SW 1271 (cell line): ENCODE measurements at regions not wholly inside any gene's neighbourhood (a gene's known extent, or its start where the extent isn't known, plus 50 kb on each side); places are given as distances from the start of the nearest gene placed in this dataset.

Experiments used
- DNase-seq, 2 experiments: peaks; one replicate each; lab custom pipeline; 2025; lab: John Stamatoyannopoulos, UW

DNA sequence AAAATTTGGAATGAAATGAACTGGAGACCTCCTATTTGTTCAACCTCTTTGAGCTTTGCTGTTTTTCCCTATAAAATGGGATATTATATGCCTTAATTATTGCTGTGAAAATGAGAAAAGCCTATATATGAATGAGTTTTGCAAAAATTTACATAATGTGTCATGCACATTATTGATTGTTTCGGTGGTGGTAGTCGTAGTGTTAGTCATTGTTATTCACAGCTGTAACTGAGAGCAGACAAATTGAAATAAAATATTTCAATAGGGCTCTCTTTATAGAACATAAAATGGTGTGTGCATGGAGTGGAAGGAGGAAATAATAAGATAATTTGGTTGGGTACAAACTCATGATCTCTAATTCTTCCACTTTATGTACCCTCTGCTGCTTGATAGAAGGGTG, 153.7 kb upstream of the GADL1 start:
- no peak for DNase-seq

GRCh38 chr3:31050296-31050695, 155.8 kb upstream of the GADL1 start:
- DNase-seq, result no peak

DNA sequence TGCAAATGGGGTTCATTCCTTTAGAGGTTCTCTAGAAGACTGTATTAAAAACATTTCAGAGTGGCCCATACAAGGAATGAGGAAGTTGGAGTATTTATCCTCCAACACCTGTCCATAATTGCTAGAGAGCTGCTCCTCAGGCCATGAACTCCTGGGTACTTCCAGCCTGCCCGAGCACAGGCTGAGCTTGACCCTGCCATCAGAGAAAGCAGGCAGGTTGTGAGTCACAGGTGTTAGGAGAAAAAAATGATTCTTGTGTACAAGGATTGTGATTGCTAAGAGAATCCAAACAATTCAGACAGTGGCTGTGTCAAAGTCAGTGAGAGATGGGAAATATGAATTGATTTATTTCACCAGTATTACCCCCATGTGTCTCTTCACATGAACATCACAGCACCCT, 156.8 kb upstream of the GADL1 start:
- DNase-seq, result no peak

DNA sequence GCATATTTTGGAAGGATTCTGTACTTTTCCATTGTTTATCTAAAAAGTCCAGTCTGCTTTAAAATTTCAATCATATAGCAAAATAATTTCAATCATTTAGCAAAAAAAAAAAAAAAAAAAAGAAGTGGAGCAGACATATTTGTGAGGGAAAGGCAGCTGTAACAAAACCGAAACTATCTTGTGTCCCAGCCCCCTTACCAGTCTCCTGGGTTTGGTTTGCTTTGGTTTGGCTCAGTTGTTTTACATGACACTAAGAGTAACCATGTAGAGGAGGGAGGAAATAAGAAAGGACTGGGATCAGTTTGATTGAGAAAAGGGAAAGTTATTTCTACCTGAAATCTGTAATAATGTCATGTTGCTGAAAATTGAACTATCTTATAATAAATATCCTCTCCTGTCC, 158.8 kb upstream of the GADL1 start:
- no peak for DNase-seq

DNA sequence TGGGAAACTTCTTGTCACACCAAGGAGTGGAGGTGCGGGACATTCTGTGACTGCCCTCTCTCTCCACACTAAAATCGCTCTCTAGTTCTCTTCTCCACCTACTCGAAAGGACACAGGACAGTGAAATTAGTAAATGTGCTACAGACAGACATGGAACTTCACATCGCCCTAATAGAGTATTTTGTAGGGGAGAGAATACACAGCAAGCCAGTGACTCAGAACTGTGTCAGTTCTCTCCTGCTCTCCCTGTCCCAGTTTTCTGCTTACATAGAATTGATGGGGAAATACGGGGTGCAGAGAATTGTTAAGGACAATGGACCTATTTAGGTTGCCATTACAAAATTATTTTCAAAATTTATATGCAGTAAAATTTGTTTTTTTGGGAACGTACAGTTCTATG, 159.6 kb upstream of the GADL1 start:
- no peak for DNase-seq

DNA sequence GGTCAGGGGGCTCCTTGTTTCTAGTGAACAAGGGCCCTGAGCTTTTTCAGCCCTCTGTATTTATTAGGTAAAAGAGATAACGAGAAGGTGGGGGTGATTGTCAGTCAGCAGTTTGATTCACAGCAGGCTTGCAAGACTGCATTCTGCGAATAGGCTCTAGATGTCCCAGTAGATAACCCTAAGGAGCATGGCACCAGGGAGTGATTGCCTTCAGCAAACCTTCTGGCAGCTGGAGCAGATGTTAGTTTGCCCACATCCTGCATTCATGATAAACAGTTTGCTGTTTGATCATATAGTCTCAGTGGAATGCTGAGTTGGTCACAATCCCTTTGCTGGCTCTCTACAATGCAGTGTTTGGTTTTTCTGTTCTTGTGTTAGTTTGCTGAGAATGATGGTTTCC, 161.3 kb upstream of the GADL1 start:
- no peak for DNase-seq

GRCh38 chr3:31057891-31058290, 163.4 kb upstream of the GADL1 start:
- no peak for DNase-seq

- no peak for DNase-seq
These were observed 169.6 kb upstream of the GADL1 start for GRCh38 chr3:31064021-31064420.

DNA sequence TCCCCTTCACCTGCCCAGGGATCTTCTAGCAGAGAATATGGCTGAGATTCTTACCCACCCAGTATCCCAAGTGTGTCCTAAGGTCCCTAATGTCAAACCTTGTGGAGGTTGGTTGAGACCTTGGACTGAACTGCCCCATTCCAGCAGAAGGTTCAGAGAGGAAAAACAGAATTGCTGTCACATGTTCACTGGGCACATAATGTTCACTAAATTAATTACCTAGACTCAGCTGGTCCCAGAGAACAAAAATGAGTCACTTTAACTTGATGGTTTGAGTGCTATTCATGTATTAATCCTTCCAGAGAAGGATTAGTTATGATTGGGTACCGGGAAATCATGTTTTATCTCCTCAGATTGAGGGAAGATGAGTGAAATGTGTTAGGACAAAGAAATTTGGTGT, 171.3 kb upstream of the GADL1 start:
- DNase-seq, result no peak

DNA sequence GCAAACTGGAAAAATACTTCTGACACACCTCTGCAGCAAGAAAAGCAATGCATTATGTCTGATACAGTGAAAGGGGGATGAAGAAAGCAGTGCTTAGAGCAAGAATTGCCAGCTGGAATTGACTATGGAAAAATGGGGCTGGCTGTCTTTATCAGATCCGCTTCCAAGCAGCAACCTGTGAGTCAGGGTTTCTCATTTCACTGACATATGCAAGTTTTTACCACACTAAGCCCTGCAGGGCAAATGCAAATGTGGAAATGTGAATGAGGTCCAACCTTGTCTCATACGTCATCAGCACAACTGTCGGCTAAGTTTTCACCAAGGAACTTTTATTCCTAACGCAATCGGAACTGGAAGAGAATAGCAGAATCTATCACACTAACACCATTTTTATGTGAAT, 172.5 kb upstream of the GADL1 start:
- no peak for DNase-seq

GRCh38 chr3:31075471-31075870, 181.0 kb upstream of the GADL1 start:
- DNase-seq, result no peak

DNA sequence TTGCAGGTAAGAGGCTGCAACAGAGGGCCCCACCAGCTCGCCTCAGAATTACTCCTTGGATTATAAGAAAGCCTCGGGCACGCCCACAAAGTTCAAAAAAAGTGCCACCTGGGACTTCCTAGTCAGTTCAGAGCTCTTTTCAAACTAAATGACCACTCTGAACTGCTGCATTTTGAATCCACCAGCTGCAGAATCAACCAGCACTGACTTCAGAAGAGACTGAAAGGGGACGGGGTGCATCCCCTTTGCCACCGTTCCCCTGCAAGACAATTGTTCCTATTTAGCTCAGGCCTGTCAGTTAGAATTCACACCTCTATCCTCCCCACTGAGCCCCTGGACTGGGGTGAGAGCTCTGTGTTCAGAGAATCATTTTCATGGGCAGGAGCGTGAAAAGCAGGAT, 181.4 kb upstream of the GADL1 start:
- no peak for DNase-seq

DNA sequence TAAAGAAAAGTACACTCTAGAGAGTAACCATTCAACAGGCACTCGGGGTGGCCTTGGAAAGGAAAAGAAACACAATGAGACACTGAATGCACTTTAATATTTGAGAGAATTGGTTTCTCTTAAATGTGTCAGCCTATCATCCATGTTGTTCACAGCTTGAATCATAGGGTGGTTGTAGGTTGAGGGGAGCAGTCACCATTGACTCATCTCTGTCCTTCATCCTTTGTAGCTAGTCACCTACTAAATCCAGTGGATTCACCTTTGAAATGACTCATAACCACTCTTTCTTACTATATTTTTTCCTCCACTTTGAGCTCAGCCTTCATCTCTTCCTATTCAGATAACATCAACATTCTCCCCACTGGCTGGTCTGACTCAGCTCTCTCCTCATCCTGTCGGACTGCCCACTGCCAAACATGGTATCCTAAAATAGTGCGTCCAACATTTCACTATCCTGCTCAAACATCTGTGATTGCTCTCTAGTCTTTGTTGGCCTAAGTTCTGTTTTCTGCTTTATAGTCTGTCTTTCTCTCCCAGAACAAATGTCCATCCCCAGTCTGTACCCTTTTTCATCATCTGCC, 182.7 kb upstream of the GADL1 start:
- peak; percentile 14 to 59 for DNase-seq

- DNase-seq, result no peak
These were observed 183.4 kb upstream of the GADL1 start for GRCh38 chr3:31077826-31078225.

GRCh38 chr3:31079689-31080088, 185.2 kb upstream of the GADL1 start:
- no peak for DNase-seq

DNA sequence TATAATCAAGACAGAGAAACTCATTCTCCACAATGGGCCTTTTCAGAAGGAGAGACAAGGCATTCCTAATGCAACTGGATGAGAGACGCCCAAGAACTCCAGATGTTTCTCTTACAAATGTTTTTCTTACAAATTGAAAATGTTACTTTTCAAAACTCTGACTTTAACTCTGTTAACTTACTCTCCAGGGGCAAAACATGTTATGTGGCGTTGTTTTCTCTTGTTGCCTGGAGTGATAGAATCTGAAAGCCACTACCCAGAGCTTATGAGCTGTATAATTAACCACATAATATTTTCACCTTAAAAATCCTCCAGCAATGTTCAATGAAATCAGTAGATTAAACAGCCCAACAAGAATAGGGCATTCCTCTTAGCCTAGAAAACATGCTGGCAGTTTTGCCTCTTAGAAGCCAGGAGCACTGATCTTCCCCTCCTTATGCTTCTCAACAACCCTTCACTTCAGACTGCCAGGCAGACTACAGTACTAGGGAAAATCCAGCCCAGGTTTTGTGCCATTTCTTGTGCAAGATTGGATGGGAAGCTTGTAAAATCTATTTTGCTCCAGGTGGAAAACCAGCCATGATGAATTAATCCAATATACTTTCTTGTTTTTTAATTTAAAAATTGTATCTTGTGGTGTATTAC, 186.7 kb upstream of the GADL1 start:
- DNase-seq, result no peak

GRCh38 chr3:31086148-31086547, 191.7 kb upstream of the GADL1 start:
- no peak for DNase-seq

DNA sequence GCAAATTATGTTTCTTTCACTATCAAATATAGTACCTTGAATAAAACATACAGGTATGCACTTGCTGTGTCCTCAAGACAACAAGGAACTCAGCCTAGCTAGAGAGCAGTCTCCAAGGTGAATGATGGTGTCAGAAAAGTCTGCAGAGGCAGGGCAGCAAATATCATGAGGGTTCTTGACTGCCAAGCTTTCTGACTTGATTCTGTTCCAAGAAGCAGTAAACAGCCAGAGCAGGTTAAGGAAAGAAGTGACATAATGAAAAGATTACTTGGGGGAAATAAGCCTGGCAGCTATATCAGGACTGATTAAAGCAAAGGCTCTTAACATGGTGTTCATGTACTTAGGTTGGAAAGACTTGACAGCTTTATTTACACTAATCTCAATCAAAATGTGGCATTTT, 192.2 kb upstream of the GADL1 start:
- no peak for DNase-seq

GRCh38 chr3:31091748-31092147, 197.3 kb upstream of the GADL1 start:
- no peak for DNase-seq

- DNase-seq, result no peak
These were observed 198.5 kb upstream of the GADL1 start for GRCh38 chr3:31092748-31093589.

- DNase-seq, result no peak
These were observed 199.1 kb upstream of the GADL1 start for GRCh38 chr3:31093606-31094005.

- no peak for DNase-seq
These were observed 199.6 kb upstream of the GADL1 start for GRCh38 chr3:31094048-31094447.

DNA sequence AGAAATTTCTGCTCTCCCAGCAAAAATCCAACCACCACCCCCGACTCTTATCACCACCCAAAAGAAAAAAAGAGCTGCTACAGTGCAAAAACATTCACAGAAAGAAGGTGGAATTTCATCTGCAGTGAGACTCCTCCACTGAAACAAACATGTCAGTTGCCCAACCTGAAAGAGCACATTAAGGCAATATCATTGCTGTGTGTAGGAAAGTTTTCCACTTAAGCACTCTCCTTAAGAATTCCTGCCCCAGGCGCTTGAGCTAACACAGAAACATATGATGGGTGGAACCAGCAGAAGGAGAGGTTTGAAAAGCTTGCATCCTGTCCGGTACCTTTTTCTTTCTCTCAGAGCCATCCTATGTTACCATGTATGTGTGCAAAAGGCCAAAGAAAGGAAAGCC, 200.8 kb upstream of the GADL1 start:
- no peak for DNase-seq
